ENCODE measurements at regions not wholly inside any gene's neighbourhood (a gene's known extent, or its start where the extent isn't known, plus 50 kb on each side); places are given as distances from the start of the nearest gene placed in this dataset.

DNA sequence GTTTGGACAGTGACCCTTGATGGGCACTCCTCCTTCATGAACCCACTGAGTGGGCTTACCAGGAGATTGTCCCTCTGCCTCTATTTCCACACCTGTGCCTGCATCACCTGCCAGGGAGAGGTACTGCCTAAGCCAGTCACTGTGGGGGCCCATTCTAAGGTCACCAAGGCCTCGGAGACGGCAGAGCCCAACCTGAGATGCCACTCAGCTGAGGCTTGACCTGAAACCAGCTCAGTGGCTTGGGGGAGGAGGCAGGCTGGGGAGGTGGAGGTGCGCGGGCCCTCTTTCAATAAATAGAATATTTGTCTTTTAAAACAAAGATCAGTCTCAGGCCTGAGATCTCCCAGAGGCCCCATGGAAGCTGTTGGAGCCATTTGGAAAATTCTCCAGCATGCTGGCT lies 84.5 kb downstream of the DHCR7 start:
- Histone ChIP-seq H3K9me3 (peaks cover 0 to 3% (median 0%) of the 10 kb centered on the region in 3 donors), H3K4me1 (peaks cover 0 to 6% (median 0%) of the 10 kb centered on the region in 4 donors), H3K27ac (no peak overlapping the region), H3K4me3 (no peak overlapping the region), H3K36me3 (no peaks in the 10 kb centered on the region), H3K27me3 (peaks cover 0 to 6% of the 10 kb centered on the region in 2 donors)
- DNase-seq: no peak
- TF ChIP-seq, protein P1, sequence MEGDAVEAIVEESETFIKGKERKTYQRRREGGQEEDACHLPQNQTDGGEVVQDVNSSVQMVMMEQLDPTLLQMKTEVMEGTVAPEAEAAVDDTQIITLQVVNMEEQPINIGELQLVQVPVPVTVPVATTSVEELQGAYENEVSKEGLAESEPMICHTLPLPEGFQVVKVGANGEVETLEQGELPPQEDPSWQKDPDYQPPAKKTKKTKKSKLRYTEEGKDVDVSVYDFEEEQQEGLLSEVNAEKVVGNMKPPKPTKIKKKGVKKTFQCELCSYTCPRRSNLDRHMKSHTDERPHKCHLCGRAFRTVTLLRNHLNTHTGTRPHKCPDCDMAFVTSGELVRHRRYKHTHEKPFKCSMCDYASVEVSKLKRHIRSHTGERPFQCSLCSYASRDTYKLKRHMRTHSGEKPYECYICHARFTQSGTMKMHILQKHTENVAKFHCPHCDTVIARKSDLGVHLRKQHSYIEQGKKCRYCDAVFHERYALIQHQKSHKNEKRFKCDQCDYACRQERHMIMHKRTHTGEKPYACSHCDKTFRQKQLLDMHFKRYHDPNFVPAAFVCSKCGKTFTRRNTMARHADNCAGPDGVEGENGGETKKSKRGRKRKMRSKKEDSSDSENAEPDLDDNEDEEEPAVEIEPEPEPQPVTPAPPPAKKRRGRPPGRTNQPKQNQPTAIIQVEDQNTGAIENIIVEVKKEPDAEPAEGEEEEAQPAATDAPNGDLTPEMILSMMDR (IDR thresholded peaks at IDR 0.05): no peak
- intact Hi-C loops (cut with DNase I; ENCODE audit: low total_unique reads): no loop called here

DNA sequence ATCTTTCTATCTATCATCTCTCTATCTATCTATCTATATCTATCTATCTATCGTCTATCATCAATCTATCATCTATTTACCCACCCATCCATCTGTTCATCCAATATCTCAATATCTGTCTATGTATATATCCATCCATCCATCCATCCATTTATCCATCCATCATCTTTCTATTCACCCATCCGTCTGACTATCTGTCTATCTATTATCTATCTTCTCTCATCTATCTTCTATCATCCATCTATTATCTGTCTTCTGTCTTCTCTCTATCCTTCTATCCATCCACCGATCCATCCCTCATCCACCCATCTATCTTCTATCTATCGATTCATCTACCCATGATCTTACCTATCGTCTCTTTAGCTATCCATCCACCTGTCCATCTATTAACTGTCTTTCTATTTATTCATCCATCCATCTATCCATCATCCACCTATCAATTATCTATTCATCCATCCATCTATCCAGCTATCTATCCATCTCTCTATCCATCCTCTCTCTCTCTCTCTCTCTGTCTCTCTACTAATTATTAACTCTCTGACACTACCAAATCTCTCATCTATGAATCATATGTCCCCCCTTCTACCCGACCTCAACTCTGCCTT lies 89.1 kb downstream of the DHCR7 start:
- Histone ChIP-seq H3K9me3 (peaks cover 0 to 3% (median 0%) of the 10 kb centered on the region in 3 donors), H3K4me3 (no peak overlapping the region), H3K4me1 (peaks cover 0 to 3% (median 0%) of the 10 kb centered on the region in 4 donors), H3K27ac (no peak overlapping the region), H3K27me3 (peaks cover 0 to 7% of the 10 kb centered on the region in 2 donors), H3K36me3 (no peaks in the 10 kb centered on the region)
- no peak for DNase-seq
- TF ChIP-seq, protein P1 (IDR thresholded peaks at IDR 0.05): no peak
- intact Hi-C loops (cut with DNase I; ENCODE audit: low total_unique reads): no loop called here

DNA sequence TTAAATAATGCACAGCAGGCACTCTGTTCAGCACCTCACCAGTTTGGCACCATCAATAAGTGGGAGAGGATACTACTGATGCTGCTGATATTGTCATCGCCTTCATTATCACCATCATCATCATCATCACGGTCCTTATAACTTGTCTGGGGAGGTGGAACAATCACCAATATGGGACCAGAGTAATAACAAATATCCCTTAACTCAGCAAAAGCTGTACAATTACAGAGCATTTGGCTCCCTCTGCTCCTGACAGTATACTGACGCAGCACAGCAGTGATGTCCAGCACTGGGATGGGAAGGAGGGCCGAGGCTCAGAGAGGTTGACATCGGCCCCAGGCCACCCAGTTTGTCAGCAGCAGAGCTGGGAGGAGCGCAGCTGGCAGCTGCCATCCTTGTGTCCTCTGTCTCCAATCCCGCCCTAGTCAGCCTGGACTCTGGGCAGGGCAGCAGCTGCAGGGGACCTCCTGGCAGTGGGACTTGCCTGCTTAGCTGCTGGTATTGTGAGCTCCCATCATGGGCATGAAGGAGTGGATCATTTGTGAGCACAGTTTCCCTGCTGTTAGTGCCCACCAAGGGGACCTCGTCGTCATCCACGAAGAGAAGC lies 90.0 kb downstream of the DHCR7 start:
- H3K27ac ChIP-seq: no peak overlapping the region
- peaks cover 0 to 3% (median 0%) of the 10 kb centered on the region in 3 donors for H3K9me3 ChIP-seq
- no peaks in the 10 kb centered on the region for H3K4me1 ChIP-seq
- H3K27me3 ChIP-seq: peaks cover 0 to 7% of the 10 kb centered on the region in 2 donors
- no peaks in the 10 kb centered on the region for H3K36me3 ChIP-seq
- intact Hi-C loops (cut with DNase I; ENCODE audit: low total_unique reads): no loop called here
- no peak for DNase-seq
- H3K4me3 ChIP-seq: no peak overlapping the region
- TF ChIP-seq, protein P1 (IDR thresholded peaks at IDR 0.05): no peak

DNA sequence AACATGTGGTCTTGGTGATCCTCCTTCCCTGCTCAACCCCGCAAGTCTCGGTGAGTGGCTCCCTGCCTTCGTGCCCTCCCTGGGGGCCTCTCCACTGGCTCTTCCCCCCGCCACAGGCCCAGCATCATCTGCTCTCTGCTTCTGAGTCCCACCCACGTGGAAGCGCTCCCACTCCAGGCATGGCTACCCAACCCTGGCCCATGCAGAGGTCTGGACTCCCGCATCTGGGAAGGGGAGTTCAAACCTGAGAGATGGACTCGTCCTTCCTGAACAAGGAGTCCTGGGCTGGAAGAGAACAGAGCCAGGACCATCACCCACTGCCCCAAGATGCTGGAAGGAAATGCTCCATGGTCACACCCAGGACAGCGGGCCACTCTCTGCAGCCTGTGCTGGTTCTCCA lies 90.8 kb downstream of the DHCR7 start:
- DNase-seq: no peak
- H3K4me3 ChIP-seq: no peak overlapping the region
- intact Hi-C loops (cut with DNase I; ENCODE audit: low total_unique reads): no loop called here
- no peaks in the 10 kb centered on the region for H3K36me3 ChIP-seq
- peaks cover 0 to 7% of the 10 kb centered on the region in 2 donors for H3K27me3 ChIP-seq
- peaks cover 0 to 3% (median 0%) of the 10 kb centered on the region in 3 donors for H3K9me3 ChIP-seq
- no peak overlapping the region for H3K27ac ChIP-seq
- H3K4me1 ChIP-seq: no peaks in the 10 kb centered on the region
- TF ChIP-seq, protein P1 (IDR thresholded peaks at IDR 0.05): no peak

DNA sequence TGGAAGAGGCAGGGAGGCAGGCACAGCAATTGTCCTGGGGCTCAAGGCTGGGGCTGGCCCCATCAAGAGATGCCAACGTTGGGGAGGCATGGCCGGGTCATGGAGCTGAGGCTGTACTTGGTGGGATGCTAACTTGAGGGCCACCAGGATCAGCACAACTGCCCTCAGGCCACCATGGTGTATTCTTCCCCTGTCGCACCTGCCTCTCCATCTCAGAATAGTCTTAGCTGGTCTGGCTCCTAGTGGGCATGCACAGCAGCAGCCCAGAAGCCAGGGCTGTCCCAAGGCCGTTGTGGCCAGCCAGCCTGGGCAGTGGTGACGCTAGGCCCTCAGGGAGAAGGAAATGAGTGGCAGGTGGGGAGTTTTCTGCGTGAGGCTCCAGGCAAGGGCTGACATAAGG lies 91.3 kb downstream of the DHCR7 start:
- Histone ChIP-seq H3K27me3 (peaks cover 0 to 7% of the 10 kb centered on the region in 2 donors), H3K9me3 (peaks cover 0 to 3% (median 0%) of the 10 kb centered on the region in 3 donors), H3K4me1 (no peaks in the 10 kb centered on the region), H3K4me3 (no peak overlapping the region), H3K36me3 (no peaks in the 10 kb centered on the region), H3K27ac (no peak overlapping the region)
- TF ChIP-seq, protein P1 (IDR thresholded peaks at IDR 0.05): no peak
- no peak for DNase-seq
- intact Hi-C loops (cut with DNase I; ENCODE audit: low total_unique reads): no loop called here

All from tibial artery (tissue), 4 donors.